Renal cortical epithelial cell (primary cell): ENCODE measurements at regions not wholly inside any gene's neighbourhood (a gene's known extent, or its start where the extent isn't known, plus 50 kb on each side); places are given as distances from the start of the nearest gene placed in this dataset.
"Not testable (repeated sequence)": the region's sequence is repeated elsewhere in the genome, so short reads cannot be mapped to it uniquely, and the experiment has no call there.

Source experiments
- DNase-seq: peaks from one replicate; pipeline ENCODE4 v3.0.0-alpha.2; 2011; ENCODE audit warnings: low read depth

GRCh38 chr14:43410631-43411030 lies 1096.5 kb downstream of the FSCB start:
- DNase-seq: no peak

- DNase-seq: no peak
These were observed 1098.6 kb downstream of the FSCB start for GRCh38 chr14:43408472-43408871.

GRCh38 chr14:43407706-43408105 lies 1099.4 kb downstream of the FSCB start:
- no peak for DNase-seq

GRCh38 chr14:43406931-43407330 lies 1100.2 kb downstream of the FSCB start:
- no peak for DNase-seq

- no peak for DNase-seq
These were observed 1107.8 kb downstream of the FSCB start for GRCh38 chr14:43399289-43399688.

- DNase-seq: not testable (repeated sequence)
These were observed 1136.6 kb downstream of the FSCB start for GRCh38 chr14:43370565-43370896.

GRCh38 chr14:43369710-43370564 lies 1137.1 kb downstream of the FSCB start:
- no peak for DNase-seq

GRCh38 chr14:43362586-43362985 lies 1144.5 kb downstream of the FSCB start:
- DNase-seq: no peak

GRCh38 chr14:43361751-43362150 lies 1145.3 kb downstream of the FSCB start:
- no peak for DNase-seq

GRCh38 chr14:43360239-43360638 lies 1146.8 kb downstream of the FSCB start:
- no peak for DNase-seq

GRCh38 chr14:43359317-43359716 lies 1147.8 kb downstream of the FSCB start:
- no peak for DNase-seq

GRCh38 chr14:43356979-43357545 lies 1150.0 kb downstream of the FSCB start:
- DNase-seq: no peak

GRCh38 chr14:43356382-43356781 lies 1150.7 kb downstream of the FSCB start:
- no peak for DNase-seq

- no peak for DNase-seq
These were observed 1165.2 kb downstream of the FSCB start for GRCh38 chr14:43341921-43342320.

GRCh38 chr14:43338713-43339112 lies 1168.4 kb downstream of the FSCB start:
- DNase-seq: no peak

- no peak for DNase-seq
These were observed 1170.7 kb downstream of the FSCB start for GRCh38 chr14:43336351-43336750.

- DNase-seq: not testable (repeated sequence)
These were observed 1180.3 kb downstream of the FSCB start for GRCh38 chr14:43326501-43327407.

- DNase-seq: no peak
These were observed 1190.7 kb downstream of the FSCB start for GRCh38 chr14:43316427-43316826.

- no peak for DNase-seq
These were observed 1193.4 kb downstream of the FSCB start for GRCh38 chr14:43313719-43314118.

GRCh38 chr14:43308421-43309110 lies 1198.5 kb downstream of the FSCB start:
- DNase-seq: no peak

- no peak for DNase-seq
These were observed 1199.2 kb downstream of the FSCB start for GRCh38 chr14:43307836-43308235.

GRCh38 chr14:43306053-43306452 lies 1201.0 kb downstream of the FSCB start:
- DNase-seq: no peak
